ENCODE measurements at regions not wholly inside any gene's neighbourhood (a gene's known extent, or its start where the extent isn't known, plus 50 kb on each side); places are given as distances from the start of the nearest gene placed in this dataset.

GRCh38 chr6:14464055-14464454 is 346.5 kb downstream of the CD83 start:
- Histone ChIP-seq H3K27me3 (ENCODE audit: insufficient read depth in 3 of 3, low read length in 2 of 3) (no peaks in the 10 kb centered on the region), H3K36me3 (ENCODE audit: insufficient read depth in 1 of 2, low read depth in 1 of 2) (no peaks in the 10 kb centered on the region), H3K4me3 (no peak overlapping the region), H3K9me3 (no peaks in the 10 kb centered on the region), H3K4me1 (no peaks in the 10 kb centered on the region), H3K27ac (no peak overlapping the region)
- no peak for ATAC-seq
- intact Hi-C loops (cut with DNase I), result no loop called here
- no peak for DNase-seq
- TF ChIP-seq, protein P1, sequence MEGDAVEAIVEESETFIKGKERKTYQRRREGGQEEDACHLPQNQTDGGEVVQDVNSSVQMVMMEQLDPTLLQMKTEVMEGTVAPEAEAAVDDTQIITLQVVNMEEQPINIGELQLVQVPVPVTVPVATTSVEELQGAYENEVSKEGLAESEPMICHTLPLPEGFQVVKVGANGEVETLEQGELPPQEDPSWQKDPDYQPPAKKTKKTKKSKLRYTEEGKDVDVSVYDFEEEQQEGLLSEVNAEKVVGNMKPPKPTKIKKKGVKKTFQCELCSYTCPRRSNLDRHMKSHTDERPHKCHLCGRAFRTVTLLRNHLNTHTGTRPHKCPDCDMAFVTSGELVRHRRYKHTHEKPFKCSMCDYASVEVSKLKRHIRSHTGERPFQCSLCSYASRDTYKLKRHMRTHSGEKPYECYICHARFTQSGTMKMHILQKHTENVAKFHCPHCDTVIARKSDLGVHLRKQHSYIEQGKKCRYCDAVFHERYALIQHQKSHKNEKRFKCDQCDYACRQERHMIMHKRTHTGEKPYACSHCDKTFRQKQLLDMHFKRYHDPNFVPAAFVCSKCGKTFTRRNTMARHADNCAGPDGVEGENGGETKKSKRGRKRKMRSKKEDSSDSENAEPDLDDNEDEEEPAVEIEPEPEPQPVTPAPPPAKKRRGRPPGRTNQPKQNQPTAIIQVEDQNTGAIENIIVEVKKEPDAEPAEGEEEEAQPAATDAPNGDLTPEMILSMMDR (IDR thresholded peaks at IDR 0.05), result no peak
- 57 to 77% (median 68%) methylated on average over 5 of the region's 5 CpGs for WGBS, 3 donors

DNA sequence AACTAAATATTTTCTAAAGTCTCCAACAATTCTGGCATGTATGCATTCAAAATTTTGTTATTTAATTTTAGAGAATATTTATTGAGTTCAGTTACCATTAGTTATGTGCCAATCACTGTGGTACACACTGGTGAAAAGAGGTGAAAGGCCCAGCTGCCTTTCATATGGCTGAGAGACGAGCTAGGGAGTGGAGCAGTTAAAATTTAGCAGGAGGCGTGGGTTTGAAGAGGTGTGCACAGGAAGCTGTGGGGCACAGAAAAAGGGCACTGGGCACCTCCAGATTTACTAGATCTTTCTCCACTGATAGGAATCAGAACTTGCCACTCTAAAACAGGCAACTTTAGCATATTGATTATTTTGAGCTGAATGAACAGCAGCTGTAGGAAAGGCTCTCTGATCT is 347.1 kb downstream of the CD83 start:
- Histone ChIP-seq H3K4me3 (no peak overlapping the region), H3K36me3 (ENCODE audit: insufficient read depth in 1 of 2, low read depth in 1 of 2) (no peaks in the 10 kb centered on the region), H3K9me3 (no peaks in the 10 kb centered on the region), H3K27me3 (ENCODE audit: insufficient read depth in 3 of 3, low read length in 2 of 3) (no peaks in the 10 kb centered on the region), H3K4me1 (no peaks in the 10 kb centered on the region), H3K27ac (no peak overlapping the region)
- ATAC-seq (no peak), DNase-seq (no peak)
- TF ChIP-seq, protein P1 (IDR thresholded peaks at IDR 0.05), result no peak
- intact Hi-C loops (cut with DNase I), result no loop called here
- WGBS, 3 donors, result 93 to 100% (median 97%) methylated on average over 2 of the region's 2 CpGs

- intact Hi-C loops (cut with DNase I), result no loop called here
- Histone ChIP-seq H3K4me1 (no peaks in the 10 kb centered on the region), H3K27ac (no peak overlapping the region), H3K4me3 (no peak overlapping the region), H3K27me3 (ENCODE audit: insufficient read depth in 3 of 3, low read length in 2 of 3) (no peaks in the 10 kb centered on the region), H3K36me3 (ENCODE audit: insufficient read depth in 1 of 2, low read depth in 1 of 2) (no peaks in the 10 kb centered on the region), H3K9me3 (no peaks in the 10 kb centered on the region)
- ATAC-seq (no peak), DNase-seq (no peak)
- WGBS, 3 donors, result 72 to 81% (median 79%) methylated on average over 4 of the region's 4 CpGs
- TF ChIP-seq, protein P1 (IDR thresholded peaks at IDR 0.05), result no peak
Observed at GRCh38 chr6:14466278-14466677, 348.7 kb downstream of the CD83 start.

DNA sequence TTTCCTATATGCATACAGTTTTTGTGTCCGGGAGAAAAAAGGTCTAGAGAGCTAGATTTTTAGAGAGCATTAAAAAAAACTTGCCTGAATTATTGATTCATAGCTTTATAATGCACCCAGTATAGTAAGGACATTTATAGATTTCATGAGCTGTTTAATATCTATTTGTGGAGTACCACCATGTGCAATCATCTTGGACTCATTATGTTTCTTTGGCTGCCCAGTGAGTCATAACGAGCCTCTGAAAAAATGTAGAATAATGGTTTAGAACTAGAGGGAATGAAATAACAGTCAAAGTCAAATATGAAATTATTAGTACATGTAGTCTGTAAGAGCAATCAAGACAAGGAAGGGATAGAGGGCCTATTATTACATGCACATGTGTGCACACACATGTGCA is 350.0 kb downstream of the CD83 start:
- H3K4me3 ChIP-seq, result no peak overlapping the region
- TF ChIP-seq, protein P1 (IDR thresholded peaks at IDR 0.05), result no peak
- no peaks in the 10 kb centered on the region for H3K36me3 ChIP-seq (ENCODE audit: insufficient read depth in 1 of 2, low read depth in 1 of 2)
- ATAC-seq (no peak), DNase-seq (no peak)
- H3K4me1 ChIP-seq, result peaks cover 5% of the 10 kb centered on the region
- no peaks in the 10 kb centered on the region for H3K9me3 ChIP-seq
- H3K27me3 ChIP-seq (ENCODE audit: insufficient read depth in 3 of 3, low read length in 2 of 3), result no peaks in the 10 kb centered on the region
- WGBS, 3 donors, result 86 to 96% (median 87%) methylated on average over 2 of the region's 2 CpGs
- intact Hi-C loops (cut with DNase I), result no loop called here
- no peak overlapping the region for H3K27ac ChIP-seq

DNA sequence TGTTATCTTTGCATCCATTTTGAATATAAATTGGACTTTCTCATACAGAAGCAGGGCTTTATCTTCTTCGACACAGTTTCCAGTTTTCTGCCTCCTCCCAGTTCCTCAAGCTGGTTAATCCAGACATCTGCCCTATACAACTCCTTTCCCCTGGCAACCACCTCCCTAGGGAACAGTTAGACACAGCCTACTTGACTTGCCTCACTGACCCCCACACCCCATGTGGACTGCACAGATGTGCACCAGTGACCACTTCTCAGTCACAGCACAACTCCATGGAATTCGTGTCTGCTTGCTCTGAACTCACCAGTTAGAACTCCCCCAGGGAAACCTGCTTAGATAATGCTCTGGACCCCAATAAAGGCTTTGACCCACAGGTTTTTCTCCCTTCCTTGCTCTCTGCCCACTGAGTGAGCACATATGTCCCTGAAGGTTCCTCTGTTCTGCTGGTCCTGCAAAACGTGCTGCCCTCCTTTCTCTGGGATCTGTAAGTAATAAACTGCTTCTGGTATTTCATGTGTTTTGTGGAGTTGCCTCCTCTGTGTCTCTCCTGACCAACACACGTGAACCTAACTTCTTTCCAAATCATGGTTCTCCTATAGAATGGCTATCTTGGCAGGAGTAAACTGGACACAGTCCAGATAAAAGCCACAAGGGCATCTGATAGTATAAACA is 351.2 kb downstream of the CD83 start:
- no peaks in the 10 kb centered on the region for H3K27me3 ChIP-seq (ENCODE audit: insufficient read depth in 3 of 3, low read length in 2 of 3)
- TF ChIP-seq, protein P1 (IDR thresholded peaks at IDR 0.05), result no peak
- no peak overlapping the region for H3K27ac ChIP-seq
- no peak overlapping the region for H3K4me3 ChIP-seq
- H3K36me3 ChIP-seq (ENCODE audit: insufficient read depth in 1 of 2, low read depth in 1 of 2), result no peaks in the 10 kb centered on the region
- intact Hi-C loops (cut with DNase I), result no loop called here
- WGBS, 3 donors, result 86 to 91% (median 90%) methylated on average over 4 of the region's 4 CpGs
- H3K9me3 ChIP-seq, result no peaks in the 10 kb centered on the region
- DNase-seq, result no peak
- peaks cover 6% of the 10 kb centered on the region for H3K4me1 ChIP-seq
- ATAC-seq, result no peak
